ENCODE measurements at regions not wholly inside any gene's neighbourhood (a gene's known extent, or its start where the extent isn't known, plus 50 kb on each side); places are given as distances from the start of the nearest gene placed in this dataset.

- DNase-seq (ENCODE audit: low read depth in 2 of 3, low spot score in 1 of 3): no peak
Measured at GRCh38 chr12:88781909-88782308, 201.6 kb upstream of the KITLG start.

- no peak for DNase-seq (ENCODE audit: low read depth in 2 of 3, low spot score in 1 of 3)
Measured at GRCh38 chr12:88778064-88778463, 197.8 kb upstream of the KITLG start.

- DNase-seq (ENCODE audit: low read depth in 2 of 3, low spot score in 1 of 3): no peak
Measured at GRCh38 chr12:88775742-88776151, 195.5 kb upstream of the KITLG start.

DNA sequence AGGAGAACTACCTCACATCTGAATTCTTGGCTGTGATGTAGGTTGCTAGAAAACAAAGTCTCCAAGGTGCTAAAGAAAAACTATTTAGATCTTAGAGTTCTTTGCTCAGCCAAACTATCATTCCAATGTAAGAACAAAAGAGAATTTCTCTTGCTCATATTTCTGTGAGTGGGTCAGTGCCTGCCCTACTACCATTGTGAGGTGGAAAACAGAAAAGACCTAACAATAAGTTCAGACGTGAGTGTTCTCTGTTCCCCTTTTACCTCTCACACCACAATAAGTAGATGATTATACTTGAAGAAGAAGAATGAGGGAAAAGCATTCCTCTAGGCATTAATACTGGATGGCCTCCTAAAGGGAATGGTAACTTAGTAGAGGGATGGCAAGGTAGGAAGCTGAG lies 187.4 kb upstream of the KITLG start:
- no peak for DNase-seq (ENCODE audit: low read depth in 2 of 3, low spot score in 1 of 3)

DNA sequence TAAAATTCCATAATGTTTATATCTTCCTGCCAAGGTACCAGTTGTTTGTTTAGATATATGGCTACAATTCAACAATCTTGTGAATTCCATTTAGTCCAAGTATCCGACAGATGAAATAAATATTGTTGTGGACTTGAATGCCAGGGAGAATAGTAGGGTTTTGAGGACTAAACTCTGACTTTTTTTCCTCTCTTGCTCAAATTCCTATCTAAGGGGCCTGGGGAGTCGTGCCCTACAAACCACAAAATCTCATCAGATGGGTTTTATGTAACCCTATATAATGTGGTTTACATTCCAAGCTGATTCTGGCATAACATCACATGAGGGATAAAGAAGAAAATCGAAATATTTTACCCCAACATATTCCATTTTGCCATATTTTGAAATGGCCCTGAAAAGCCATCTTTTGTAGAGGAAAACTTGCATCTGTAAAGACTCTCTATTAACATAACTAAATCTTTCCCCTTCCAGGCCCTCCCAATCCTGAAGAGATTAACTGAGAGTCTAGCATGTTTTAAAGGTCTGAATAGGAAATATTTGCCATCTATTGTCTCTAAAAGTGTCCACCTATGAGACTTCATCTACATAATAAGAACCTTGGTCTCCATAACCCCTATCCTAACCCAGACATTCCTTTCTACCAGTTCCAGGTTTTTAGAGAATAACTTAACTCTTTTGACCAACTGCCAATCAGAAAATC lies 184.7 kb upstream of the KITLG start:
- DNase-seq (ENCODE audit: low read depth in 2 of 3, low spot score in 1 of 3): no peak

- DNase-seq (ENCODE audit: low read depth in 2 of 3, low spot score in 1 of 3): no peak
Measured at GRCh38 chr12:88763536-88764100, 183.3 kb upstream of the KITLG start.

DNA sequence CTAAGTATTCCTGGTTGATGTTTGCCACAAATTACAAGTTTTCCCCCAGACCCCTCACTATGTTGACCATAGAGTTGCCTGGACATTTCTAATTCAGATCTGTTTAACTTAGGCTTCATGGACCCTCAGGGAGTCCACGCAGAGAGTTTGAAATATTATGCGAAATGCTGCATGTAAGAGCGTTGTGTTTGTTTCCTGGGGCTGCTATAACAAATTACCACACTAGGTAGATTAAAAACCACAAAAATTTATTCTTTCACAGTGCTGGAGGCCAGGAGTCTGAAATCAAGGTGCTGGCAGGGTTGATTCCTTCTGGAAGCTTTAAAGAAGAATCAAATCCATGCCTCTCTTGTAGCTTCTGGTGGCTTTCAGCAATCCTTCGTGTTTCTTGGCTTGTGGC lies 177.9 kb upstream of the KITLG start:
- no peak for DNase-seq (ENCODE audit: low read depth in 2 of 3, low spot score in 1 of 3)

DNA sequence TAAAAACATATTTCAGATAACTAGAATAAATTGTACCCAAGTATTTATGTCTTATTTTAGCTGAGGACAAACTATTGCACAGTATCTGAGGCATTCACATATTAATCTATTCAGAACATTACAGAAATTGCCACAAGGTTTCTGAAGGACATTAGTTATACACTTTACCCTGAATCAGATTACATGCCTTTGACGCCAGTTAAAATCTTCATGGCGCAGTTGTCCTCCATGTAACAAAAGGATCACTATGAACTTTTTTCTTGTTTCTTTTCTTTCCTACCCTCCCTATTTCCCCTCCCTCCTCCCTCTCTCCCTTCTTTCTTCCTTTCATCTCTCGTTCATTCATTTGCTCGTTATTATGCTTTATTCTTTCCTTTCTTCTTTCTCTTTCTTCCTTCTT lies 176.6 kb upstream of the KITLG start:
- no peak for DNase-seq (ENCODE audit: low read depth in 2 of 3, low spot score in 1 of 3)

GRCh38 chr12:88756153-88756552 lies 175.9 kb upstream of the KITLG start:
- DNase-seq (ENCODE audit: low read depth in 2 of 3, low spot score in 1 of 3): no peak

- no peak for DNase-seq (ENCODE audit: low read depth in 2 of 3, low spot score in 1 of 3)
Measured at GRCh38 chr12:88753707-88754106, 173.4 kb upstream of the KITLG start.

GRCh38 chr12:88753066-88753465 lies 172.8 kb upstream of the KITLG start:
- no peak for DNase-seq (ENCODE audit: low read depth in 2 of 3, low spot score in 1 of 3)

GRCh38 chr12:88752183-88752582 lies 171.9 kb upstream of the KITLG start:
- no peak for DNase-seq (ENCODE audit: low read depth in 2 of 3, low spot score in 1 of 3)

DNA sequence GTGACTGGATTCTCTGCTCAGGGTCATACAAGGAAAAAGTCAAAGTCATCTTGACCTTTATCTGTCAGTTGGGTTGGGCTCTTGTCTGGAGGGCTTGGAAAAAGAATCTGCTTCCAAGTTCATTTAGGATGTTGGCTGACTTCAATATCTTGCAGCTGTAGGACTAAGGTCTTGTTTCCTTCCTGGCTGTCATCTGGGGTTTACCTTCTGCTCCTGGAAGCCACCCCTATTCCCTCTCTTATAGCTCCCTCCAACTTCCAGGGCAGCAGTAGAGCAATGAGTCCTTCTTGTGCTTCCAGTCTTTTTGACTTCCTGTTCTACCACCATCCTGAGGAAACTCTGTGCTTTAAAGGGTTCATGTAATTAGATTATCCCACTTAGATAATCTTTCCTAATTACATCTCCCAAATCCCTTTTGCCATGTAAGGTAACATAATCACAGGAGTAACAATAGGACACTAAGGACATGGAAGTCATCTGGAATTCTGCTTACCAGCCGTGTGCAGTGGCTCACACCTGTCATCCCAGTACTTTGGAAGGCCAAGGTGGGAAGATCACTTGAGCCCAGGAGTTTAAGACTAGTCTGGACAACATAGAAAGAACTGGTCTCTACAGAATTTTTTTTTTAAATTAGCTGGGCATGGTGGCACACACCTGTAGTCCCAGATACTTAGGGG lies 170.7 kb upstream of the KITLG start:
- DNase-seq (ENCODE audit: low read depth in 2 of 3, low spot score in 1 of 3): no peak

DNA sequence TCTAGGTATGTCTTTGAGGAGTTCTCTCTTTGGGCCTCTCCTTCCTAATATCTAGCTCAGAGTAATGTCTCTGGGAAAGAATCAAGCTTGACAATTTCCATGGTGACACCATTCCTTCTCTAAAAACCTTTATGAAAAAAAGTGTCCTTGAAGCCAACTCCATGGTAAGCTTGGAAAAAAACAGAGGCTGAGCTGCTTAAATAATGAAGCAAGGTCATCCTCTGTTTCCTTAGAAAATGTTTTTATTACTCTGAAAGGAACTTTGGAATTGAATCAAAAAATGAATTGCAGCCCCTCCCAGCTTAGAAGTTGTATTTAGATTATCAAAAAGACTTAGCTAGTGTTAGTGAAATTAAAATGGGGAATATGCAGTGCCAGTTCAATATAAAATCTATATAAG lies 166.1 kb upstream of the KITLG start:
- DNase-seq (ENCODE audit: low read depth in 2 of 3, low spot score in 1 of 3): no peak

DNA sequence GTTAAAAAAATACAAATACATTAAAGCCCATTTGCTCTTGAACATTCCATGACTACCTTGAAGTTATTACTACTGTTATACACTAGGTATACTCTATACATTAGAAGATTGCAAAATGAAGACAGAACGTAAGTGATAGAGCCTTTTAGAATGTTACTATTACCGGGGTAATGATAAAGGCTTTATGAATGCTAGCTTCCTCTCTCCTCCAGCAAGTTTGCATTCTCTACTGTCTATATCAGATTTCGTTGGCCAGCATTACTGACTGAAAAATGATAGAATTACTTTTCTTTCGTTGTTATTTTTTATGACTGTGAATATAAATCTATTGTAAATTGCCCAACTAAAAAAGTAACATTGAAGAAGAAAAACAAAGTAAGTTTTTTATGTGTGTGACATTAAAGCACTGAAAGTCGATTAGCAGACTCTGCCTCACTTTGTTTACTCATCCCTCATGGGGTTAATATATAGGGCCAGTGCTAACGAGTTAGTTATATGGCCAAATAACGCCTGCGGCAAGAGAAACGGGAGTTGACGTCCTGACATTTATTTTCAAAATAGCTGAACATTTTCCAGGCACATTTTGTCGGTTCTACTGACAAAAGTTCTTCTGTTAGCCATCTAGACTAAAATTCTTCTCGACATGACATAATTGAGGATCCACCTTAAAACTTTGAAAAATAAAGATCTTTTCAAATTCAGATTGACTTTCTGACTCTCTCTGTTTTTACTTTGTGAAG lies 163.8 kb upstream of the KITLG start:
- no peak for DNase-seq (ENCODE audit: low read depth in 2 of 3, low spot score in 1 of 3)

GRCh38 chr12:88737838-88738472 lies 157.7 kb upstream of the KITLG start:
- no peak for DNase-seq (ENCODE audit: low read depth in 2 of 3, low spot score in 1 of 3)

- DNase-seq (ENCODE audit: low read depth in 2 of 3, low spot score in 1 of 3): no peak
Measured at GRCh38 chr12:88736031-88736430, 155.8 kb upstream of the KITLG start.

DNA sequence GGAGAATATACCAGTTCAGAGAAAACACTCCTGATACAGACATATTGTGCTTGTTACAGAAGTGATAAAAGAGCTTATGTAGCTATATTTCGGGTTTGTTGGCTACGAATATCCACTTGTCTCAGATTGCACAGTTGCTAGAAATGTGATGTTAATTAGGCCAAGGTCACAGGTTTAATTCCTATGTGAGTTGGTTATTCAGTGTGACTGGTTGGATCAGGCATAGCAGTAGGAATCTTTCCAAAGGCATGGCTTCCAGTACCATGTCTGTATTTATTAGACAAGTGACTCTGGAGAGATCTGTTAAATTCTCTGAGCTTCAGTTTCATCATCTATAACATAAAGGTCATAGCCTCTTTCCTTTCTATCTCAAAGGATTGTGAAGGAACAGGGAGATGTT lies 152.7 kb upstream of the KITLG start:
- DNase-seq (ENCODE audit: low read depth in 2 of 3, low spot score in 1 of 3): no peak

- DNase-seq (ENCODE audit: low read depth in 2 of 3, low spot score in 1 of 3): no peak
Measured at GRCh38 chr12:88729196-88729595, 148.9 kb upstream of the KITLG start.

GRCh38 chr12:88726806-88727720 lies 146.8 kb upstream of the KITLG start:
- DNase-seq (ENCODE audit: low read depth in 2 of 3, low spot score in 1 of 3): no peak
